Tibial nerve (tissue), 4 donors: ENCODE measurements at regions not wholly inside any gene's neighbourhood (a gene's known extent, or its start where the extent isn't known, plus 50 kb on each side); places are given as distances from the start of the nearest gene placed in this dataset.

Source experiments
- CTCF ChIP-seq, 5 experiments: fragments of 200-600 bp in 3 of 5; fragments of 450-650 bp in 2 of 5; sonication (generic) in 3 of 5; IDR thresholded peaks; one replicate each; pipeline ENCODE4 v1.5.1; 2016 to 2019; ENCODE audit warnings: antibody characterized with exemption in 5 of 5, mild to moderate bottlenecking in 3 of 5, moderate library complexity in 2 of 5
- EP300 ChIP-seq, 2 donors: sonication (generic); formaldehyde crosslinking; IDR thresholded peaks; one replicate each; pipeline ENCODE4 v1.6.1; 2017; ENCODE audit warnings: antibody characterized with exemption in 2 of 2, mild to moderate bottlenecking in 1 of 2

DNA sequence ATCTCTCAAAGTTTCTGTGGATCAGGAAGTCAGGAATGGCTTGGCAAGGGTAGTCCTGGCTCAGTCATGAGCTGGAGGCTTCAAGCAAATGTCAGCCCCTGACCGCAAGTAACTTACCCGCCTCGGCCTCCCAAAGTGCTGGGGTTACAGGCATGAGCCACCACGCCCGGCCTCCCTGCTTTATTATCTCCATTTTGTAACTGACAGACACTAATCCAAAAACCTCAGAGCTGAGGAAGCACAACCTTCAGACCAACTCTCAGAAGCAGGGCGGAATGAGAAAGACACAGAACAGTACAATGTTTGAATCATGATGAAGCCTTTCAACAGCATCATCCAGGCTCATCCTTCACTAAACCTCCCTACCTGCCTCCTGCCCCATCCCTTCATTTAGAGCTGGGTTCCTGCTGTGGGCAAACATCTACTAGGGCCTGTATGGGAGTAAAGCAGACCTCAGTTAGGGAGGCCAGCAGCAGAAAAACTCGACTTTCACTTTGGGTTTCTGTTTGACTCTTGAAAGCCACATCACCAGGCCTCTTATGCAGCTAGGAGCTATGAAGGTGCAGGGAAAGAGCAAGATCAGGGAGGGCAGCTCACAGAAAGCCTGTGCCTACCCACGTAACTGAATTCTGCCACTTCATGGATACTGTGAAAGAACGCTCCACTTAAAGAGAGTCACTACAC, 84.4 kb upstream of the RAB4A start:
- TF ChIP-seq EP300 (IDR thresholded peaks at IDR 0.05) (no peak), CTCF (IDR thresholded peaks at IDR 0.05) (no peak)
